Psoas muscle (tissue), 7 donors: ENCODE measurements at regions not wholly inside any gene's neighbourhood (a gene's known extent, or its start where the extent isn't known, plus 50 kb on each side); places are given as distances from the start of the nearest gene placed in this dataset.

Experiments used
- ATAC-seq, 4 donors: fragments of 200-7000 bp; cut with Tn5 transposase; one replicate each; pipeline ENCODE4 v1.9.1; 2020; ENCODE audit warnings: moderate library complexity in 3 of 4, mild to moderate bottlenecking in 2 of 4
- DNase-seq, 2 donors: peaks; one replicate each; pipeline ENCODE4 v3.0.0-alpha.2; 2020
- H3K27ac ChIP-seq: fragments of 200-600 bp; one replicate; pipeline ENCODE4 v1.8.0; 2022
- H3K27me3 ChIP-seq, 3 donors: fragments of 200-600 bp in 1 of 3; one replicate each; pipeline versions ENCODE4 v1.6.1 to v1.8.0; 2013 to 2022; ENCODE audit warnings: low read length in 2 of 3, mild to moderate bottlenecking in 2 of 3, moderate library complexity in 1 of 3; ENCODE audit not compliant: insufficient read depth in 3 of 3
- H3K36me3 ChIP-seq, 2 donors: fragments of 200-600 bp in 1 of 2; one replicate each; pipeline versions ENCODE4 v1.6.1 to v1.8.0; 2013 to 2022; ENCODE audit warnings: low read depth in 1 of 2, mild to moderate bottlenecking in 1 of 2, moderate library complexity in 1 of 2; ENCODE audit not compliant: insufficient read depth in 1 of 2
- H3K4me1 ChIP-seq: fragments of 200-600 bp; one replicate; pipeline ENCODE4 v1.8.0; 2022
- H3K4me3 ChIP-seq: fragments of 200-600 bp; one replicate; pipeline ENCODE4 v1.8.0; 2022; ENCODE audit warnings: mild to moderate bottlenecking
- H3K9me3 ChIP-seq: fragments of 200-600 bp; one replicate; pipeline ENCODE4 v1.8.0; 2022
- WGBS, 3 donors: extraction: QIAGEN DNeasy Blood & Tissue Kit; methylation state at CpG; one replicate each; pipeline versions ENCODE4 v1.1.6 to v1.1.7; 2013; 5-methylcytosine and 5-hydroxymethylcytosine counted together
- intact Hi-C, 2 donors: fragments of 100-400 bp; cut with DNase I; formaldehyde crosslinking; loops; one replicate each; pipeline versions ENCODE4 v1.11.0 to v1.14.2; 2022
- TF ChIP-seq, protein P1 (sequence below): fragments of 200-600 bp; IDR thresholded peaks from one replicate; pipeline ENCODE4 v1.8.0; 2022; ENCODE audit warnings: antibody characterized with exemption
- donor health status: healthy with polysubstance abuse.
- donor health status: DM: no; HTN: no; CAD: no; lungs with moderate emphysema.
- donor health status: Bipolar disorder and iron deficiency.
- donor health status: healthy.
- donor health status: DM: yes; HTN: yes; CAD: no.
- donor health status: DM: no; HTN: no; CAD: no.
- donor health status: DM: yes; HTN: yes; CAD: no.

- H3K27ac ChIP-seq, result no peak overlapping the region
- ATAC-seq (no peak), DNase-seq (no peak)
- no peaks in the 10 kb centered on the region for H3K27me3 ChIP-seq
- WGBS, 3 donors, result 91 to 94% (median 93%) methylated on average over 3 of the region's 3 CpGs
- H3K9me3 ChIP-seq, result no peaks in the 10 kb centered on the region
- no peaks in the 10 kb centered on the region for H3K36me3 ChIP-seq
- TF ChIP-seq, protein P1, sequence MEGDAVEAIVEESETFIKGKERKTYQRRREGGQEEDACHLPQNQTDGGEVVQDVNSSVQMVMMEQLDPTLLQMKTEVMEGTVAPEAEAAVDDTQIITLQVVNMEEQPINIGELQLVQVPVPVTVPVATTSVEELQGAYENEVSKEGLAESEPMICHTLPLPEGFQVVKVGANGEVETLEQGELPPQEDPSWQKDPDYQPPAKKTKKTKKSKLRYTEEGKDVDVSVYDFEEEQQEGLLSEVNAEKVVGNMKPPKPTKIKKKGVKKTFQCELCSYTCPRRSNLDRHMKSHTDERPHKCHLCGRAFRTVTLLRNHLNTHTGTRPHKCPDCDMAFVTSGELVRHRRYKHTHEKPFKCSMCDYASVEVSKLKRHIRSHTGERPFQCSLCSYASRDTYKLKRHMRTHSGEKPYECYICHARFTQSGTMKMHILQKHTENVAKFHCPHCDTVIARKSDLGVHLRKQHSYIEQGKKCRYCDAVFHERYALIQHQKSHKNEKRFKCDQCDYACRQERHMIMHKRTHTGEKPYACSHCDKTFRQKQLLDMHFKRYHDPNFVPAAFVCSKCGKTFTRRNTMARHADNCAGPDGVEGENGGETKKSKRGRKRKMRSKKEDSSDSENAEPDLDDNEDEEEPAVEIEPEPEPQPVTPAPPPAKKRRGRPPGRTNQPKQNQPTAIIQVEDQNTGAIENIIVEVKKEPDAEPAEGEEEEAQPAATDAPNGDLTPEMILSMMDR, result no peak
- no peak overlapping the region for H3K4me3 ChIP-seq
- intact Hi-C loops, result no loop called here
- no peaks in the 10 kb centered on the region for H3K4me1 ChIP-seq
Observed at GRCh38 chr21:18168108-18168507, 76.5 kb upstream of the CHODL start.

GRCh38 chr21:18164933-18165332, 79.7 kb upstream of the CHODL start:
- no peaks in the 10 kb centered on the region for H3K27me3 ChIP-seq
- intact Hi-C loops, result no loop called here
- no peaks in the 10 kb centered on the region for H3K9me3 ChIP-seq
- 46 to 65% (median 52%) methylated on average over 6 of the region's 6 CpGs for WGBS, 3 donors
- TF ChIP-seq, protein P1, result no peak
- no peak overlapping the region for H3K4me3 ChIP-seq
- H3K36me3 ChIP-seq, result no peaks in the 10 kb centered on the region
- DNase-seq (no peak), ATAC-seq (no peak)
- H3K27ac ChIP-seq, result no peak overlapping the region
- no peaks in the 10 kb centered on the region for H3K4me1 ChIP-seq

DNA sequence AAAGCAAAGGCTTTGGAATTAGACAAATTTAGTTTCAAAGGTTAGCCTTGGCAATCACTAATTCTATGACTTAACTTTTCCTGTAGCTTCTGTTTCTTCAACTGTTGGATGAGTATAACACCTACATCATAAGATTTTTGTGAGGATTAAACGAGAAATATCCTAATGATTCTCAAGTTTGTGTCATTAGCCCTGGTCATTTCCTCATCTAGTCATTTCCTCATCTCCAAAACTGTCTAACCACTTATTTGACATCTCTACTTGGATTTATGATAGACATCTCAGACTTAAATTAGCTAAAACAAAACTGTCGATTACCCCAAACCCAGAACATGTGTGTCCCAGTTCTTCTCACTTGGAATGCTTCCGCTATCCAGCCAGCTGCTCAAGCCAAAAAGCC, 80.2 kb upstream of the CHODL start:
- TF ChIP-seq, protein P1, result no peak
- Histone ChIP-seq H3K36me3 (no peaks in the 10 kb centered on the region), H3K27me3 (no peaks in the 10 kb centered on the region), H3K4me1 (no peaks in the 10 kb centered on the region), H3K9me3 (no peaks in the 10 kb centered on the region), H3K4me3 (no peak overlapping the region), H3K27ac (no peak overlapping the region)
- intact Hi-C loops, result no loop called here
- ATAC-seq (no peak), DNase-seq (no peak)
- WGBS, 3 donors, result 36 to 52% (median 43%) methylated on average over 3 of the region's 3 CpGs

GRCh38 chr21:18163956-18164355, 80.7 kb upstream of the CHODL start:
- intact Hi-C loops, result no loop called here
- no peaks in the 10 kb centered on the region for H3K36me3 ChIP-seq
- no peak overlapping the region for H3K4me3 ChIP-seq
- peaks cover 2% of the 10 kb centered on the region for H3K9me3 ChIP-seq
- H3K4me1 ChIP-seq, result no peaks in the 10 kb centered on the region
- DNase-seq (no peak), ATAC-seq (no peak)
- TF ChIP-seq, protein P1, result no peak
- no peaks in the 10 kb centered on the region for H3K27me3 ChIP-seq
- no peak overlapping the region for H3K27ac ChIP-seq

- DNase-seq (no peak), ATAC-seq (no peak)
- H3K27ac ChIP-seq, result no peak overlapping the region
- peaks cover 3% of the 10 kb centered on the region for H3K9me3 ChIP-seq
- H3K36me3 ChIP-seq, result no peaks in the 10 kb centered on the region
- H3K27me3 ChIP-seq, result no peaks in the 10 kb centered on the region
- 92 to 98% (median 92%) methylated on average over 3 of the region's 3 CpGs for WGBS, 3 donors
- H3K4me1 ChIP-seq, result no peaks in the 10 kb centered on the region
- H3K4me3 ChIP-seq, result no peak overlapping the region
- TF ChIP-seq, protein P1, result no peak
- intact Hi-C loops, result no loop called here
Observed at GRCh38 chr21:18161841-18162240, 82.8 kb upstream of the CHODL start.
